HCT116 (cell line): ENCODE measurements at regions not wholly inside any gene's neighbourhood (a gene's known extent, or its start where the extent isn't known, plus 50 kb on each side); places are given as distances from the start of the nearest gene placed in this dataset.

Experiments
- ATAC-seq: fragments of 200-7000 bp; cut with Tn5 transposase; 2 replicates; pipeline ENCODE4 v1.9.1; 2020; ENCODE audit warnings: mild to moderate bottlenecking, moderate library complexity
- BruUV-seq: library from RNA; stranded (reverse); fragments of 400-500 nt; replicated peaks from 2 replicates; lab custom pipeline; 2021; lab: Mats Ljungman, UMichigan
- CTCF ChIA-PET: fragments of 300-600 bp; sonication (Branson Sonifier 250); formaldehyde crosslinking; loops from one replicate; lab custom pipeline; 2021; ENCODE audit warnings: antibody characterized with exemption; lab: Charles Lee
- POLR2A ChIA-PET: fragments of 300-600, 350-600 bp; sonication (Branson Sonifier 250); formaldehyde crosslinking; loops from one replicate; lab custom pipeline; 2021; ENCODE audit warnings: antibody characterized with exemption; lab: Charles Lee
- RAD21 ChIA-PET, 2 experiments: fragments of 300-600 bp; sonication (Branson Sonifier 250); formaldehyde crosslinking; loops; one replicate each; lab custom pipeline; 2023; ENCODE audit warnings: low total read pairs in 2 of 2; ENCODE audit not compliant: uncharacterized antibody in 2 of 2, unreplicated experiment in 2 of 2, low non-redundant PET in 1 of 2; lab: Charles Lee
- DNase-seq: peaks from one replicate; pipeline ENCODE4 v3.0.0-alpha.2; 2010; ENCODE audit warnings: low read depth, low spot score
- H2AFZ ChIP-seq: fragments of 200-600 bp; shearing (Covaris generic), sonication (generic); 2 replicates; pipeline ENCODE4 v1.6.1; 2017; ENCODE audit warnings: low read depth, mixed run types, mixed read lengths, antibody characterized with exemption, low read length; ENCODE audit not compliant: poor library complexity, severe bottlenecking
- H3K27ac ChIP-seq: 2 replicates; pipeline ENCODE4 v1.5.1; 2012; ENCODE audit warnings: low read depth, low read length
- H3K27me3 ChIP-seq: fragments of 200-600 bp; sonication (generic); 2 replicates; pipeline ENCODE4 v1.6.1; 2016; ENCODE audit warnings: mixed run types, low read length, mixed read lengths; ENCODE audit not compliant: insufficient read depth
- H3K36me3 ChIP-seq, 2 experiments: fragments of 200-500 bp in 1 of 2; fragments of 200-600 bp in 1 of 2; sonication (Bioruptor generic) in 1 of 2; sonication (generic) in 1 of 2; 2 replicates each; pipeline versions ENCODE4 v1.5.1 to v1.6.1; 2014 to 2016; ENCODE audit warnings: low read length in 2 of 2, inconsistent platforms in 1 of 2, mixed read lengths in 1 of 2, mixed run types in 1 of 2; ENCODE audit not compliant: insufficient read depth in 2 of 2, control insufficient read depth in 1 of 2
- H3K4me1 ChIP-seq, 2 experiments: fragments of 200-600 bp in 1 of 2; sonication (generic) in 1 of 2; 2 replicates each; pipeline versions ENCODE4 v1.5.1 to v1.6.1; 2012 to 2017; ENCODE audit warnings: low read length in 2 of 2, inconsistent platforms in 1 of 2, mild to moderate bottlenecking in 1 of 2, mixed read lengths in 1 of 2, mixed run types in 1 of 2, moderate library complexity in 1 of 2; ENCODE audit not compliant: insufficient read depth in 2 of 2, control insufficient read depth in 1 of 2
- H3K4me2 ChIP-seq: fragments of 200-600 bp; sonication (generic); 2 replicates; pipeline ENCODE4 v1.6.1; 2017; ENCODE audit warnings: mixed run types, low read length, mixed read lengths
- H3K4me3 ChIP-seq, 2 experiments: fragments of 200-600 bp in 1 of 2; sonication (generic) in 1 of 2; replicated peaks in 1 of 2; 2 replicates each; pipeline ENCODE4 v1.5.1; 2011 to 2016; ENCODE audit warnings: low read length in 2 of 2, control low read depth in 1 of 2, low read depth in 1 of 2, mild to moderate bottlenecking in 1 of 2, mixed read lengths in 1 of 2, mixed run types in 1 of 2
- H3K79me2 ChIP-seq: fragments of 200-600 bp; sonication (generic); 2 replicates; pipeline ENCODE4 v1.6.1; 2017; ENCODE audit warnings: mild to moderate bottlenecking, mixed run types, low read length, moderate library complexity, mixed read lengths; ENCODE audit not compliant: insufficient read depth
- H3K9ac ChIP-seq: fragments of 200-600 bp; sonication (generic); 2 replicates; pipeline ENCODE4 v1.6.1; 2016; ENCODE audit warnings: low read length, mixed read lengths
- H3K9me2 ChIP-seq: fragments of 200-600 bp; sonication (generic), shearing (Covaris generic); 2 replicates; pipeline ENCODE4 v1.6.1; 2017; ENCODE audit warnings: mixed run types, mild to moderate bottlenecking, moderate library complexity; ENCODE audit not compliant: insufficient read depth
- H3K9me3 ChIP-seq, 2 experiments: fragments of 200-500 bp in 1 of 2; fragments of 200-600 bp in 1 of 2; sonication (Bioruptor generic) in 1 of 2; sonication (generic) in 1 of 2; 2 replicates each; pipeline ENCODE4 v1.6.1; 2014 to 2017; ENCODE audit warnings: low read length in 2 of 2, mixed read lengths in 2 of 2, inconsistent platforms in 1 of 2, low read depth in 1 of 2, mild to moderate bottlenecking in 1 of 2, mixed run types in 1 of 2, moderate library complexity in 1 of 2; ENCODE audit not compliant: control insufficient read depth in 1 of 2, insufficient read depth in 1 of 2
- H4K20me1 ChIP-seq: fragments of 200-600 bp; sonication (generic), shearing (Covaris generic); 2 replicates; pipeline ENCODE4 v1.6.1; 2017; ENCODE audit warnings: mixed run types, mild to moderate bottlenecking, moderate library complexity; ENCODE audit not compliant: insufficient read depth
- ATF3 ChIP-seq: IDR thresholded peaks from 2 replicates; pipeline ENCODE4 v1.6.1; 2012
- CEBPB ChIP-seq: IDR thresholded peaks from 2 replicates; pipeline ENCODE4 v1.6.1; 2012; ENCODE audit warnings: low read depth
- CTCF ChIP-seq, 3 experiments: fragments of 200-600 bp in 1 of 3; sonication (generic) in 1 of 3; IDR thresholded peaks in 2 of 3; conservative IDR thresholded peaks in 1 of 3; 2 replicates each; pipeline ENCODE4 v1.5.1; 2012 to 2017; ENCODE audit warnings: low read depth in 2 of 3, low read length in 2 of 3, antibody characterized with exemption in 1 of 3, borderline replicate concordance in 1 of 3, control low read depth in 1 of 3, mild to moderate bottlenecking in 1 of 3, mixed read lengths in 1 of 3, mixed run types in 1 of 3, moderate library complexity in 1 of 3; ENCODE audit not compliant: insufficient read depth in 1 of 3
- ELF1 ChIP-seq: IDR thresholded peaks from 2 replicates; pipeline ENCODE4 v1.6.1; 2012; ENCODE audit warnings: low read depth, borderline replicate concordance
- EZH2 ChIP-seq: fragments of 200-600 bp; sonication (generic); IDR thresholded peaks from 2 replicates; pipeline ENCODE4 v1.6.1; 2017; ENCODE audit warnings: antibody characterized with exemption, mixed run types
- EZH2phosphoT487 ChIP-seq: fragments of 200-600 bp; IDR thresholded peaks from 2 replicates; pipeline ENCODE4 v1.6.1; 2018; ENCODE audit warnings: antibody characterized with exemption, borderline replicate concordance
- JUND ChIP-seq: IDR thresholded peaks from 2 replicates; pipeline ENCODE4 v1.6.1; 2012
- MAX ChIP-seq: IDR thresholded peaks from 2 replicates; pipeline ENCODE4 v1.6.1; 2012
- POLR2AphosphoS5 ChIP-seq: IDR thresholded peaks from 2 replicates; pipeline ENCODE4 v1.6.1; 2011; ENCODE audit warnings: mild to moderate bottlenecking, low read depth, low read length, moderate library complexity
- RAD21 ChIP-seq: IDR thresholded peaks from 2 replicates; pipeline ENCODE4 v1.6.1; 2012; ENCODE audit warnings: low read depth, mild to moderate bottlenecking
- SIN3A ChIP-seq: IDR thresholded peaks from 2 replicates; pipeline ENCODE4 v1.6.1; 2012; ENCODE audit warnings: low read depth
- TCF7L2 ChIP-seq: IDR thresholded peaks from 2 replicates; pipeline ENCODE4 v1.7.0; 2011; ENCODE audit warnings: borderline replicate concordance, inconsistent platforms; ENCODE audit not compliant: insufficient read depth, insufficient read length; ENCODE audit errors: extremely low read depth
- YY1 ChIP-seq: IDR thresholded peaks from 2 replicates; pipeline ENCODE4 v1.6.1; 2011; ENCODE audit warnings: low read length, low read depth, moderate library complexity, mild to moderate bottlenecking; ENCODE audit not compliant: insufficient replicate concordance; ENCODE audit errors: extremely low read depth
- ZBTB33 ChIP-seq: IDR thresholded peaks from 2 replicates; pipeline ENCODE4 v1.6.1; 2011; ENCODE audit warnings: mild to moderate bottlenecking, low read length, moderate library complexity; ENCODE audit not compliant: insufficient replicate concordance; ENCODE audit errors: extremely low read depth
- ZNF274 ChIP-seq: fragments of 200-500 bp; sonication (Bioruptor generic); IDR thresholded peaks from 2 replicates; pipeline ENCODE4 v1.6.1; 2014; ENCODE audit warnings: mild to moderate bottlenecking, low read depth, low read length, inconsistent platforms
- intact Hi-C: fragments of 100-400 bp; cut with micrococcal nuclease; formaldehyde crosslinking; loops from 2 replicates; pipeline ENCODE4 v1.10.0; 2022

GRCh38 chr21:24935991-24936390 lies 671.3 kb downstream of the MRPL39 start:
- Histone ChIP-seq H3K9me2 (no peaks in the 10 kb centered on the region), H3K9ac (no peak overlapping the region), H3K4me2 (no peak overlapping the region), H2AFZ (no peak overlapping the region), H3K4me1 (no peaks in the 10 kb centered on the region), H3K27ac (no peak overlapping the region), H4K20me1 (no peaks in the 10 kb centered on the region), H3K79me2 (no peaks in the 10 kb centered on the region), H3K36me3 (no peaks in the 10 kb centered on the region), H3K9me3 (peaks cover 23 to 24% of the 10 kb centered on the region in 2 experiments; a peak in 2 of 4 replicates), H3K4me3 (no peak overlapping the region), H3K27me3 (no peaks in the 10 kb centered on the region)
- no peak for ATAC-seq
- ChIA-PET POLR2A (no interaction called here), RAD21 (no interaction called here), CTCF (no interaction called here)
- intact Hi-C loops: no loop called here
- DNase-seq: no peak
- no TSS peak for BruUV-seq
- TF ChIP-seq ELF1 (no peak), ZNF274 (no peak), MAX (no peak), SIN3A (no peak), TCF7L2 (no peak), POLR2AphosphoS5 (no peak)

- TF ChIP-seq CTCF (IDR thresholded peaks at IDR 0.05 in 2 of 3, conservative IDR thresholded peaks at IDR 0.05 in 1 of 3; ENCODE audit: borderline replicate concordance in 1 of 3, insufficient read depth in 1 of 3, low read depth in 2 of 3, low read length in 2 of 3): no peak
- no peak for TF ChIP-seq ZBTB33
- no peak for TF ChIP-seq POLR2AphosphoS5
- TF ChIP-seq JUND: no peak
- TF ChIP-seq YY1: no peak
- no peak for TF ChIP-seq CEBPB
- no peak for TF ChIP-seq MAX
- no peak for TF ChIP-seq EZH2
- TF ChIP-seq RAD21: no peak
- no peak for TF ChIP-seq ELF1
- no peak for TF ChIP-seq ATF3
- no peak for TF ChIP-seq SIN3A
- no peak for TF ChIP-seq EZH2phosphoT487
- TF ChIP-seq, all 23 proteins: peak for 0
- Histone ChIP-seq H3K4me2 (no peak overlapping the region), H3K9me3 (peaks cover 4 to 27% of the 10 kb centered on the region in 2 experiments; a peak in 2 of 4 replicates), H3K9ac (no peak overlapping the region), H3K27me3 (no peaks in the 10 kb centered on the region), H3K4me1 (no peaks in the 10 kb centered on the region), H4K20me1 (no peaks in the 10 kb centered on the region), H3K27ac (no peak overlapping the region), H3K4me3 (no peak overlapping the region), H3K79me2 (no peaks in the 10 kb centered on the region), H2AFZ (no peak overlapping the region), H3K9me2 (no peaks in the 10 kb centered on the region), H3K36me3 (no peaks in the 10 kb centered on the region)
- intact Hi-C loops: no loop called here
- ChIA-PET POLR2A (no interaction called here), CTCF (no interaction called here), RAD21 (no interaction called here)
- BruUV-seq: no TSS peak
- ATAC-seq: no peak
- DNase-seq: no peak
Measured at GRCh38 chr21:24910591-24910990, 696.7 kb downstream of the MRPL39 start.
